Skeletal muscle tissue (tissue), 3 donors: ENCODE measurements at regions not wholly inside any gene's neighbourhood (a gene's known extent, or its start where the extent isn't known, plus 50 kb on each side); places are given as distances from the start of the nearest gene placed in this dataset.
A peak's percentile ranks its signal among the peaks of the same experiment; 100 is the strongest.

Experiments used
- H3K27ac ChIP-seq: one replicate; pipeline ENCODE4 v1.7.0; 2013; ENCODE audit warnings: mild to moderate bottlenecking, low read depth, low read length, inconsistent platforms
- H3K27me3 ChIP-seq, 3 donors: one replicate each; pipeline ENCODE4 v1.7.0; 2013; ENCODE audit warnings: low read length in 3 of 3; ENCODE audit not compliant: control insufficient read depth in 3 of 3, insufficient read depth in 3 of 3
- H3K36me3 ChIP-seq, 3 donors: one replicate each; pipeline ENCODE4 v1.7.0; 2013; ENCODE audit warnings: low read length in 3 of 3; ENCODE audit not compliant: control insufficient read depth in 3 of 3, insufficient read depth in 3 of 3
- H3K4me1 ChIP-seq, 3 donors: one replicate each; pipeline ENCODE4 v1.7.0; 2013; ENCODE audit warnings: low read length in 3 of 3, mild to moderate bottlenecking in 3 of 3; ENCODE audit not compliant: control insufficient read depth in 3 of 3, insufficient read depth in 3 of 3
- H3K4me3 ChIP-seq, 3 donors: one replicate each; pipeline ENCODE4 v1.7.0; 2013; ENCODE audit warnings: low read length in 3 of 3
- H3K9ac ChIP-seq, 3 donors: one replicate each; pipeline ENCODE4 v1.7.0; 2013; ENCODE audit warnings: low read length in 3 of 3, mild to moderate bottlenecking in 3 of 3, moderate library complexity in 2 of 3, low read depth in 1 of 3
- H3K9me3 ChIP-seq, 3 donors: one replicate each; pipeline ENCODE4 v1.7.0; 2013; ENCODE audit warnings: low read length in 3 of 3; ENCODE audit not compliant: control insufficient read depth in 3 of 3
- donor health status: Osteomylitis.

GRCh38 chr2:2719781-2720180 lies 388.7 kb upstream of the MYT1L start:
- Histone ChIP-seq H3K36me3 (no peaks in the 10 kb centered on the region), H3K27ac (no peak overlapping the region), H3K27me3 (peaks cover 0 to 12% (median 4%) of the 10 kb centered on the region in 3 donors), H3K9ac (no peak overlapping the region), H3K4me3 (no peak overlapping the region), H3K9me3 (no peaks in the 10 kb centered on the region), H3K4me1 (no peaks in the 10 kb centered on the region)

- Histone ChIP-seq H3K4me1 (no peaks in the 10 kb centered on the region), H3K4me3 (no peak overlapping the region), H3K9ac (no peak overlapping the region), H3K27ac (no peak overlapping the region), H3K27me3 (peaks cover 0 to 12% (median 4%) of the 10 kb centered on the region in 3 donors), H3K9me3 (no peaks in the 10 kb centered on the region), H3K36me3 (no peaks in the 10 kb centered on the region)
Measured at GRCh38 chr2:2719015-2719414, 387.9 kb upstream of the MYT1L start.

GRCh38 chr2:2717406-2717805 lies 386.3 kb upstream of the MYT1L start:
- Histone ChIP-seq H3K4me1 (no peaks in the 10 kb centered on the region), H3K27me3 (peaks cover 0 to 12% (median 3%) of the 10 kb centered on the region in 3 donors), H3K9ac (no peak overlapping the region), H3K4me3 (no peak overlapping the region), H3K9me3 (no peaks in the 10 kb centered on the region), H3K27ac (no peak overlapping the region), H3K36me3 (no peaks in the 10 kb centered on the region)

- H3K4me3 ChIP-seq, result no peak overlapping the region
- H3K27ac ChIP-seq, result no peak overlapping the region
- no peaks in the 10 kb centered on the region for H3K4me1 ChIP-seq
- H3K36me3 ChIP-seq, result no peaks in the 10 kb centered on the region
- H3K9ac ChIP-seq, result no peak overlapping the region
- peaks cover 0 to 16% (median 3%) of the 10 kb centered on the region in 3 donors for H3K27me3 ChIP-seq
- no peaks in the 10 kb centered on the region for H3K9me3 ChIP-seq
Measured at GRCh38 chr2:2716771-2717170, 385.7 kb upstream of the MYT1L start.

DNA sequence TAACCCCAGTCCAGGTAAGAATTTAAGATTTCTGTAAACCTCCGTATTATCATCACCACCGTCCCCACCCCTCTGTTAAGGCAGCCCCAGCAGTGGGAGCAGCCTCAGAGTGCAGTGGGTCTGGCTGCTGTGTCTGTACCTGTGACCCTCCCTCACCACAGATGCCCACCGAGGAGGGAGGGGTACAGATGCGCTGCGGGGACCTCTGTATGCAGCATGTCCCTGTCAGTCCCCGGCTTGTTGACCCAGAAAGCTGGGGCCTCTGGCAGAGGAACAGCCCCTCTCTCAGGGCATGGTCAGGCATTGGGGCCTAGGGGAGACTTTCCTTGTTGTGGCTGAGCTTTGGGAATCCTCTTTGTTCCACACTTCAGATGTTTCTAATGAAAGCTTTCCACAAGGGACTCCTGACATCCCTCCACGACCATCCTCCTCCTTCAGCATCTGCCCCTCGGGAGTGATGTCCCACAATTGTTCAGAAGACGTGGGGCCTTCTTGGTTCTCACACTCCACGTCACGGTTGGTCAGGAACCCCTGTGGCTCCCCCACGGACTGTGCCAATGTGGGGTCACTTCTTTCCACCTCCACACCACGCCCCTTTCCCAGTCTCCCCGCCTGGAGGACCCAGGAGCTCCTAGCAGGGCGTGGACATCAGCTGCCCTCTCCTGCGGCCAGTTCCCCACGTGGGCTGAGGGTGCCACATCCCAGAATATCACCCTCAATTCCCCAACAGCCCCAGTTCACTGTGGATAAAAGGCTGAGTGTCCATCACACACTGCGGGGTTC lies 384.2 kb upstream of the MYT1L start:
- no peaks in the 10 kb centered on the region for H3K9me3 ChIP-seq
- H3K9ac ChIP-seq, result no peak overlapping the region
- peaks cover 0 to 17% (median 3%) of the 10 kb centered on the region in 3 donors for H3K27me3 ChIP-seq
- H3K4me1 ChIP-seq, result no peaks in the 10 kb centered on the region
- H3K27ac ChIP-seq, result no peak overlapping the region
- no peaks in the 10 kb centered on the region for H3K36me3 ChIP-seq
- H3K4me3 ChIP-seq, result no peak overlapping the region

DNA sequence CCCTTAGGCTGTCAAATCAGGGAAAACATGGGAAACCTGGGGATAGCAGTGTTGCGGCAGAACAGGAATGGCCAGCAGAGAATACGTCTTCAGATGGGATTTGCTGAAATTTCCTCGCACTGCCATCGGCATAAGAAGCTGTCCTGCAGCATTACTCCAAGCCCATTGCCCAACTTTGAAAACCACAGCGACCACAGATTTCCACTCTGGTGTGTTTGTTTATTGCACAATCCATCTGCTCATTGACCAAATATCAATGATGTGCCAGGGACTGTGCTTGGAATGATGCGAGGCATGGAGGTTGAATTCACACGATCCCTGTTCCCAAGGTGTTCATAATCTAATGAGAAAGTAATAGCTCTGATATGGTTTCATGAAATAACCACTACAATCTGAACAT lies 383.3 kb upstream of the MYT1L start:
- H3K4me1 ChIP-seq, result no peaks in the 10 kb centered on the region
- H3K4me3 ChIP-seq, result no peak overlapping the region
- H3K9ac ChIP-seq, result no peak overlapping the region
- peaks cover 5 to 24% (median 6%) of the 10 kb centered on the region in 3 donors for H3K27me3 ChIP-seq
- no peaks in the 10 kb centered on the region for H3K36me3 ChIP-seq
- H3K27ac ChIP-seq, result no peak overlapping the region
- H3K9me3 ChIP-seq, result no peaks in the 10 kb centered on the region

GRCh38 chr2:2709431-2709770 lies 378.3 kb upstream of the MYT1L start:
- no peak overlapping the region for H3K4me3 ChIP-seq
- H3K9me3 ChIP-seq, result no peaks in the 10 kb centered on the region
- H3K27ac ChIP-seq, result no peak overlapping the region
- peaks cover 5 to 23% (median 20%) of the 10 kb centered on the region in 3 donors for H3K27me3 ChIP-seq
- no peaks in the 10 kb centered on the region for H3K36me3 ChIP-seq
- H3K9ac ChIP-seq, result no peak overlapping the region
- H3K4me1 ChIP-seq, result no peaks in the 10 kb centered on the region

GRCh38 chr2:2708575-2709430 lies 377.7 kb upstream of the MYT1L start:
- H3K27me3 ChIP-seq, result peaks cover 5 to 23% (median 20%) of the 10 kb centered on the region in 3 donors
- H3K9ac ChIP-seq, result no peak overlapping the region
- no peak overlapping the region for H3K4me3 ChIP-seq
- no peaks in the 10 kb centered on the region for H3K36me3 ChIP-seq
- H3K9me3 ChIP-seq, result no peaks in the 10 kb centered on the region
- no peaks in the 10 kb centered on the region for H3K4me1 ChIP-seq
- H3K27ac ChIP-seq, result no peak overlapping the region

DNA sequence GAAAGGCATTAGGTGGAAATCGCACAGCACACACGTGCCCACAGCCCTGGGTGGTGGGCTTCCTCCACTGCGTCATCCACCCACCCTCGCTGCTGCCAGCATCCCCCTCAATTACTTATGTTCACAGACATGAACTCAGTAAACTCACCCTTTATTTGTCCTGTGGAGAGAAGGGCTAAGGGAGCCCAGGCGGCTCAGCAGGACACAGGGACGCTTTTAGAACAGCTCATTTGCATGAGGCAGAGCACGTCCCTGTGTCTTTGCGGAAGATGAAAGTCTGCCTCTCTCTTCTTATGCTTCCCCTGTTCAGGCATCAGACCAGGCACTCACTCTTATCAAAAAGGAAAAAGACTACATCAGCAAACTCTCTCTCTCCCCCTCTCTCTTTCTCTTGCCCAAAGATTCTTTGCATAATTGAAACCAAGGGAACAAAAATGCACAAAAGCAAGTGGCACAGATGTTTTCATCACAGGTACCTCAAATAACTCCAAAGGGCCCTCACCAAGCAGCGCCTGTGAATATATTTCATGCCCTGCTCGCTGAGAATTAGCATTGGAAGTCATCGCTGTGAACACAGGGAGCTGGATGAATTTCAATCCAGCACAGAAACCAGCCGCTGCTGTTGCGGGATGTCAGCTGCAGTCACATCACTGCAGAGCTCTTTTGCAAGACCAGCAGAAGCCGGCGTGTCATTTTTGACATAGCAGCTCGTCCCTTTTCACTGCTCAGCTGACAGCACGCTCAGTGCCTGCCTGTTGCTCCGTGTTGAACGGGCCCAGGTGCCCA lies 376.3 kb upstream of the MYT1L start:
- Histone ChIP-seq H3K36me3 (no peaks in the 10 kb centered on the region), H3K9ac (peak overlapping the region in 1 of 3 donors; percentile 8), H3K9me3 (no peaks in the 10 kb centered on the region), H3K27me3 (peaks cover 2 to 23% (median 20%) of the 10 kb centered on the region in 3 donors), H3K4me3 (no peak overlapping the region), H3K27ac (no peak overlapping the region), H3K4me1 (no peaks in the 10 kb centered on the region)
